GM21576 (cell line): ENCODE measurements at regions not wholly inside any gene's neighbourhood (a gene's known extent, or its start where the extent isn't known, plus 50 kb on each side); places are given as distances from the start of the nearest gene placed in this dataset.

Experiments
- ATAC-seq: cut with Tn5 transposase; IDR thresholded peaks from one replicate; pipeline ENCODE4 v1.9.1; 2021; ENCODE audit warnings: mild to moderate bottlenecking, moderate library complexity; ENCODE audit not compliant: unreplicated experiment

DNA sequence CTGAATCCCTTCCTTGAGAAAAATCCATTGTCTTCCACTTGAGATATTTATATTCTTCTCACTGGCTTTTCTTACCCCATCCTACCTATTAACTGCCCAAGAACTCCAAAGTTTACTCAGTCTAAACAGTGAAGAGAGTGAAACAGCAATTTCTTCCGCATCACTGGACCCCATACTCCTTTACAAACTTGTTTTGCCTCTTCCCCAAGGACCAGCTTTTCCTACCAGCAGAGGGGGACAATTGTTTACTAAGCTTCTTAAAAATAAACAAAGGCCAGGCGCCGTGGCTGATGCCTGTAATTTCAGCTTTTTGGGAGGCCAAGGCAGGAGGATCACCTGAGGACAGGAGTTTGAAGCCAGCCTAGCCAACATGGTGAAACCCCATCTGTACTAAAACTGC, 52.0 kb downstream of the LRATD1 start:
- ATAC-seq = no peak

DNA sequence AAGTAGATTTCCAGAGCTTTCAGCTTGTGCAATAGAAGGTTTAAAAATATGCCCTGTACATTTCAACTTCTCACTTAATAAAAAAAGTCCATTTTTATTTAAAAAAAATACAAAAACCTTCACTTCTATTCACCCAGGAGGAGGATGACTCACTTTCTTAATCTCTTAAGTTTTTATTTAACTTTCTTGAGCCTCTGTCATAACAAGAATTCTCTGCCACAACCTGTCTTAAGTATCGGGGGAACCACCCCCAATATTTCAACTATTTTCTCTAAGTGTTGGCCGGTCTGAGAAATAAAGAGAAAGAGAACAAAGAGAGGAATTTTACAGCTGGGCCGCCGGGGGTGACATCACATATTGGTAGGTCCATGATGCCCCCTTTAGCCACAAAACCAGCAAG, 58.4 kb downstream of the LRATD1 start:
- no peak for ATAC-seq

DNA sequence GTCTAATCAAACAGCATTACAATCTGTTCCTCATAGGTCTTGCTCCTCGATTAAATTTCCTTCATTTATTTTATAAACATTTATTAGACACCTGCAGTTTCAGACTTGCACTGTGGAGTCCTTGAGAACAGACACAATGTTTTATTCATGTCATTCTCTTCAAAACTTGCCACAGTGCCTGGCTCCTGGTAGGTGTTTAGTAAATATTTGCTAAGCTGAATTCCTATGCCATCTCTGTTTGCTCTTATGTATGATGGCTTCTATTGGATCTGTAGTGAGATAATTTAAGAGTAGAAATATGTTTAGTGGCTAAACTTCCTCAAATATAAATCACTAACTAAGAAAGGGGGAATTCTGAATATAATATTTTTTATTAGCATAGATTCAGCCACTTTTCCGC, 61.4 kb downstream of the LRATD1 start:
- ATAC-seq = no peak

DNA sequence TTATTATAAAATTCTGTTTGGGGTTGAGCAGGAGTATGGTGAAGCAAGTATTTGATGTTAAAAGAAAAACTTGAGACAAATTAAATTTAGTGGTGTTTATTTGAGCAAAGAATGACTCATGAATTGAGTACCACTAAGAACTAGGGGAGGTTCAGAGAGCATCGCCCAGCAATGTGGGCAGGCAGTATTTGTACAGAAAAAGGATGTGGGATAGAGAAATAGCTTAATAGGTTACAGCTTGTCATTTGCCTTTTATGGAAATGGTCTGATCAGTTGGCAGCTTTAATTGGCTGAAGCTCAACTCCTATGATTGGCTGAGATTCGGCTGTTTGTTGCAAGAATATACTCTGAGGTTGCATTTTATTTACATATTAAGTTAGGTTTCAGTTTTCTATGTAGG, 68.2 kb downstream of the LRATD1 start:
- ATAC-seq = no peak

DNA sequence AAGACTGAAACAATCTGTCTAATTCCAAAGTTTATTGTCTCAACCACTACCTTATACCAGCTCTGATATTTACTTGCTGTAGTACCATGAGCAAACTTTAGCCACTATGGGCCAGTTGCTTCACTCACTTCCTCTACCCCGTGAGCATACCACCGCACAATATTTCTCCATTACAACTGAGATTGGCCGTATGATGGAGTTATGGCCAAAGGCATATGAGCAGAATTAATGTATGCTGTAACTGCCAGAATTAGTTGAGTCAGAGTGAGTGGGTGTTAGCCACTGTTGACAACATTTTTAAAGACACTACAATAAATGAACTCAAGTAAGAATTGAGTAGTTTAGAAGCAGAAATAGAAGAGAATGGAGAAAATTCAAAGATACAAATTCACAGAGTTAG, 69.7 kb downstream of the LRATD1 start:
- ATAC-seq = no peak

DNA sequence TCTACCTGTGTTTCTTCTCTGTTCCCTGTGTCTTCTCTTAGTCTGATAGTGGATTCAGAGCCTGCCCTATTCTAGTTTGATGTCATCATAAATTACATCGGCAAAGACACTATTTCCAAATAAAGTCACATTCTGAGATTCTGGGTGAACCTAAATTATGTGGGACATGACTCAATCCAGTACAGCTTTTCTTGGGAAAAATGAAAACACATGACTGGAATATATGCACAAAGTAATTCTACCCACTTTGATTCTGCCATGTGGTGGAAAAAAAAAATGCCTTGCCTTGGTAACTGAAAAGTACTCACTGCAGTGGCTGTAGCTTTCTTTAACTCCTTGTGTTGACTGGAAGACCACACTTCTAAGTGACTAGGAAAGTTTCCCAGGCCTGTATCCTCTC, 73.7 kb downstream of the LRATD1 start:
- no peak for ATAC-seq

- ATAC-seq = no peak
Measured at GRCh38 chr2:14712111-14712510, 79.6 kb downstream of the LRATD1 start.

- ATAC-seq = no peak
Measured at GRCh38 chr2:14713248-14713647, 80.7 kb downstream of the LRATD1 start.

DNA sequence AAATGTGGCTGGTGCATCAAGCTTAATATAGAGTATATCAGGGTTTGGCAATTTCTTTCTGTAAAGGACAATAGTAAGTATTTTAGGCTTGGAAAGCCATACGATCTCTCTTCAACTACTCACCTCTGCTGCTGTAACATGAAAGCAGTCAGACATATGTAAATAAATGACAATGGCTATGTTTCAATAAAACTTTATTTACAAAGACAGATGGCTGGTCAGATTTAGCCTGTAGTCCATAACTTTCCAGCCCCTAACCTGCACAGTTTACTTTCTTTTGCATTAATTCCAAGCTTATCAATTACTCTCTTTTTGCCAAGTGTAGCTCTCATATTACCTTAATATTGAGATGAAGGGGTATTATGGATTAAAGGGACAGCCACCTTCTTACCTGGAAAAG, 83.1 kb downstream of the LRATD1 start:
- no peak for ATAC-seq

- no peak for ATAC-seq
Measured at GRCh38 chr2:14716319-14716718, 83.8 kb downstream of the LRATD1 start.

DNA sequence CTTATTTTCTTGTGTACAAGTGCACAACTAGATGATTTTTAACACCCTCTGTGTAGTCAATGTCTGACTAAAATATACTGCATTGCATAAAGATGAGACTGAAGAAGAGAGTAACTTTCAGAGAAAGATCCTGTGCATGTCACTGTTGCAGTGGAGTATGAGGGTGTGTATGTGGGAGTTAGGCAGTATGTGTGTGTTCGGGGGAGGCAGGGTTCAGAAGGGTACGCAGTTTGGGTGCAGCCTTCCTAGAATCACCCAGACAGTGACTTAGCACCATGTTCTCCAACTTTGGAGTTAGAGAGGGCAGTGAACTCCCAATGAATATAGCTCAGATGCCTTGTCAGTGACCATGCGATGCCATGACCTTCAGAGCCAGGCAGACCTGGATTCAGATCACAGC, 84.6 kb downstream of the LRATD1 start:
- ATAC-seq = no peak

GRCh38 chr2:14720319-14720718, 87.8 kb downstream of the LRATD1 start:
- no peak for ATAC-seq

GRCh38 chr2:14720739-14721138, 88.2 kb downstream of the LRATD1 start:
- no peak for ATAC-seq

DNA sequence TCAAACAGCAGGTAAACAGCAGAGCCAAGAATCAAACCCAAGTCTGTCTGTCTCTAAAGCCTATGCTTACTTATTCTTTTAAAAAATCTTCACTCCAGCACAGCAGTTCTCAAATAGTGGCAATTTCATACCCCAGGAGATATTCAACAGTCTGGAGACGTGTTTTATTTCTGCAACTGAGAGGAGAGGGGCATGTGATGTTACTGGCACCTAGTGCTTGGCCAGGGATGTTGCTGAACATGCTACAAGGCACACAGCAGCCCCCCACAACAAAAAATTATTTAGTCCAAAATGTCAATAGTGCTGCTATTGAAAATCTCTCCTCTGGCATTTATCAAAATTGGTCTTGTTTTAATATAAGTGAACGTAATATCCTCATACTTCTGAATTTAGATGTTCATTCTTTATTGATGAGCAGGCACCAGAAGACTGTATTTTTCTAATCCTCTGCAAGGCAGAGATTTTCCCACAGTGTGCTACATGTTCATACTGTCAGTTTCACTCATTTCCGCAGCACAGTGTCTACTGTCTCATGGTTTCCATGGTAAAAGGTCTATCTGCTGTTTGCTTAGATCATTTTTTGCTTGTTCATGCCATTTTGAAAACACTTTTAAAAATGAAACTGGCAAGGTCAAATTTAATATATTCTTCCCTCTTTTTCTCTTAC, 90.5 kb downstream of the LRATD1 start:
- no peak for ATAC-seq

DNA sequence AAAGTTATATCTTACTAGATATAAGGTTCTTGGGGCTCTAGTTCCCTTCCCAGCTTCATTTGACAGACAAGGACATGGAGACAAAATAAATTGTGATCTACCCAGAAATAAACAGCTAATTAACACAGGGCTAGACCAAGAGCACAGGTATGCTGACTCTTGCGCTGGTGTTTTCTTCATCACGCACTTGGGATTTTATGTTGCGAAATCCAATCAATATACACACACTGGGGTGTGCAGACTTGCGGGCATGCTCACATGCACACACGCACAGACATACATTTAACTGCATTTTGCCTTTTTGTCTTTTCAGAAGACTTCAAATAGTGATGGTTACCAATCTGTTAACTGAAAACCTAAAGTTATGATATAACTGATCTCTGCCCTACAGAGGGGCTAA, 91.2 kb downstream of the LRATD1 start:
- ATAC-seq = no peak

- ATAC-seq = no peak
Measured at GRCh38 chr2:14735696-14736095, 103.2 kb downstream of the LRATD1 start.

GRCh38 chr2:14737201-14737600, 104.7 kb downstream of the LRATD1 start:
- ATAC-seq = no peak

DNA sequence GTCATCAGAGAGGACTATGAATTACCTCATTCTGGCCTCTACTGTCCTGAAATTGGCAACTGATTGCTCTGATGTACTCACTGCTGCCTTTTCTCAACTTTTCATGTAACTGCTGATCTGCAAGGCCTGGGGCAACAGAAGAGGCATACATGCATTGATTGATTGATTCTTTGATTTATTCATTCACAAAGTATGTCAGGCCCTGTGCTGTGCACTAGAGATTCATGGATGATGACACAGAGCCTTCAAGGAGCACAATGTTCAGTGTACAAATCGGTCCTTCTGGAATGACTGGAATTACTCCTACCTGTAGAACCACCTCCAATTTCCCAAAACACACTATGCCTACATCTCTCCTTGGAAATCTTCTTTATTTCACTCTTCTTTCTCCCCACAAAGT, 111.3 kb downstream of the LRATD1 start:
- no peak for ATAC-seq

- ATAC-seq = no peak
Measured at GRCh38 chr2:14745288-14746076, 113.0 kb downstream of the LRATD1 start.

- ATAC-seq = no peak
Measured at GRCh38 chr2:14746133-14746532, 113.6 kb downstream of the LRATD1 start.

- ATAC-seq = no peak
Measured at GRCh38 chr2:14747447-14747846, 114.9 kb downstream of the LRATD1 start.

DNA sequence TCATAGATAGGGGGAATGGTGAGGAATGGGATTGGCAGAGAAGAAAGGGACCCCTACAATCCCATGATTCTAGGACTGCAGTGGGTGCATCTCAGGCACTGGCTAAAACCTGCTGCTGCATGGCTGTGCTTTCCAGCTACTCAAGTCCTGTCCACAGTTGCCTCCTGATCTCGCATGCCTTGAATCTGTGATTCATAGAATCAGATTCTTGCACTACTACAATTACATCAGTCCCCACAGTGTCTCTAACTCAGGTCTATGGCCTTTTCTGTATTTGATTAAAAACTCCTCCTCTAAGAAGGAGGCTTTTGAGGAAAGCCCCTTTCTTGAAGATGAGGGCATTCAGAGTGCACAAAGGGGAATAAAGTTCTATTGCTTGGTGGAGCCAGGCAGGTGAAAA, 117.4 kb downstream of the LRATD1 start:
- no peak for ATAC-seq

GRCh38 chr2:14750433-14750832, 117.9 kb downstream of the LRATD1 start:
- ATAC-seq = no peak
